ENCODE measurements at regions not wholly inside any gene's neighbourhood (a gene's known extent, or its start where the extent isn't known, plus 50 kb on each side); places are given as distances from the start of the nearest gene placed in this dataset.
"Not testable (repeated sequence)": the region's sequence is repeated elsewhere in the genome, so short reads cannot be mapped to it uniquely, and the experiment has no call there.

GRCh38 chrX:121755541-121755940, 708.1 kb downstream of the GLUD2 start:
- H3K4me3 ChIP-seq = no peak overlapping the region
- no peak for TF ChIP-seq CTCF (IDR thresholded peaks at IDR 0.05)

GRCh38 chrX:121761845-121762244, 714.4 kb downstream of the GLUD2 start:
- no peak overlapping the region for H3K4me3 ChIP-seq
- H3K27ac ChIP-seq = no peak overlapping the region
- TF ChIP-seq CTCF (IDR thresholded peaks at IDR 0.05) = no peak
- no peak for DNase-seq (ENCODE audit: low spot score)

More at GRCh38 chrX:121755541-121755940, 708.1 kb downstream of the GLUD2 start:
- H3K27ac ChIP-seq = no peak overlapping the region
- DNase-seq (ENCODE audit: low spot score) = no peak

DNA sequence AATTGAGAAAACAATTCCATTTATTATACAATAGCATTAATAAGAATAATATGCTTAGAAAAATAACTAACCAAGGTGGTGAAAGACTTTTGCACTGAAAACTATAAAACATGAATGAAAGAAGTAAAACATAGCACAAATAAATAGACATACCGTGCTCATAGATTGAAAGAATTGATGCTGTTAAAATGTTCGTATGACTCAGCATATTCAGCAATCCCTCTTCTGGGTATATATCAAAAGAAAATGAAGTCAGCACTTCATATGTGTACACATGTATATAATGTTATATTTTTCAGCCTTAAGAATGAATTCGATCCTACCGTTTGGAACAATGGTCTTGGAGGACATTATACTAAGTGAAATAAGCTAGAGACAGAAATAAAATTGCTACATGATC, 716.3 kb downstream of the GLUD2 start:
- no peak overlapping the region for H3K27ac ChIP-seq
- no peak for DNase-seq (ENCODE audit: low spot score)
- no peak for TF ChIP-seq CTCF (IDR thresholded peaks at IDR 0.05)
- H3K4me3 ChIP-seq = no peak overlapping the region

- not testable (repeated sequence) for H3K4me3 ChIP-seq; H3K27ac ChIP-seq; DNase-seq (ENCODE audit: low spot score)
Measured at GRCh38 chrX:121768210-121768609, 720.8 kb downstream of the GLUD2 start.

DNA sequence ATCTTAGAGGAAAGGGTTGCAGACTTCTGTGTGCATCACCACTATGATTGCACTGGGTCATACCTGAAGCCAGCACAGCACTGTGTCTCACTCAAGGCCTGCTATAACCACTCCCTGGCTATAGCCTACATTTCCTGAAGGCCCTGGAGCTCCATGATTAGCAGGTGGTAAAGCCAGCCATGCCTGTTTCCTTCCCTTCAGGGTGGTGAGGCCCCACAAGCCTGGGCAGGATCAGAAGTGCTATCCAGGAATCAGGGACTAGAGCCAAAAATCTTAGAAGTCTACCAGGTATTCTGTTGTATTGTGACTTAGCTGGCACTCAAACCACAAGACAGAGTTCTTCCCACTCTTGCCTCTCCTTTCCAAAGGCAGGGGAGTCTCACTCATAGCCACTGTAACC, 734.6 kb downstream of the GLUD2 start:
- DNase-seq (ENCODE audit: low spot score) = no peak
- no peak overlapping the region for H3K4me3 ChIP-seq
- TF ChIP-seq CTCF (IDR thresholded peaks at IDR 0.05) = no peak
- no peak overlapping the region for H3K27ac ChIP-seq

- no peak for TF ChIP-seq CTCF (IDR thresholded peaks at IDR 0.05)
- no peak for DNase-seq (ENCODE audit: low spot score)
- no peak overlapping the region for H3K4me3 ChIP-seq
- no peak overlapping the region for H3K27ac ChIP-seq
Measured at GRCh38 chrX:121782544-121782943, 735.1 kb downstream of the GLUD2 start.

DNA sequence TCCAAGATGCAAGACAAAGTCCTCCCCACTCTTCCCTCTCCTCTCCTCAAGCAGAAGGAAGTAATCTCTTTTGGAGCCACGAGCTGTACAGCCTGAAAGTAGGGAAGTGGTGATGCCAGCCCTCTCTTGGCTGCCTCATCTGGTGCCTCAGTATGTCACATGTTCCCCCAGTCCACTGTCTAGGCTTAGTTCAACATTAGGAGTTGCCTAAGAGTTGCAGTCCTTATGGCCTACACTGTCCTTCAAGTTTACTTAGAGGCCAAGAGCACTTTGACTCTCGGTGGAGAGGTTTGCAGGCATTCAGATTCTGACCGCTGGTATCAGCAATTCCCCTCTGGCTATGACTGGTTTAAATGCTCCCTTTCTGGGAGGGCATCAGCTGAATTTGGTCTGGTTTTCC, 735.6 kb downstream of the GLUD2 start:
- no peak for DNase-seq (ENCODE audit: low spot score)
- no peak for TF ChIP-seq CTCF (IDR thresholded peaks at IDR 0.05)
- H3K27ac ChIP-seq = no peak overlapping the region
- no peak overlapping the region for H3K4me3 ChIP-seq

GRCh38 chrX:121802881-121803412, 755.5 kb downstream of the GLUD2 start:
- DNase-seq (ENCODE audit: low spot score) = no peak
- no peak overlapping the region for H3K27ac ChIP-seq
- no peak overlapping the region for H3K4me3 ChIP-seq
- TF ChIP-seq CTCF (IDR thresholded peaks at IDR 0.05) = no peak

Data from coronary artery (tissue), 2 donors.